Kidney capillary endothelial cell (primary cell): ENCODE measurements at regions not wholly inside any gene's neighbourhood (a gene's known extent, or its start where the extent isn't known, plus 50 kb on each side); places are given as distances from the start of the nearest gene placed in this dataset.

Source experiments
- DNase-seq: peaks from one replicate; pipeline ENCODE4 v3.0.0-alpha.2; 2018; ENCODE audit warnings: low spot score

DNA sequence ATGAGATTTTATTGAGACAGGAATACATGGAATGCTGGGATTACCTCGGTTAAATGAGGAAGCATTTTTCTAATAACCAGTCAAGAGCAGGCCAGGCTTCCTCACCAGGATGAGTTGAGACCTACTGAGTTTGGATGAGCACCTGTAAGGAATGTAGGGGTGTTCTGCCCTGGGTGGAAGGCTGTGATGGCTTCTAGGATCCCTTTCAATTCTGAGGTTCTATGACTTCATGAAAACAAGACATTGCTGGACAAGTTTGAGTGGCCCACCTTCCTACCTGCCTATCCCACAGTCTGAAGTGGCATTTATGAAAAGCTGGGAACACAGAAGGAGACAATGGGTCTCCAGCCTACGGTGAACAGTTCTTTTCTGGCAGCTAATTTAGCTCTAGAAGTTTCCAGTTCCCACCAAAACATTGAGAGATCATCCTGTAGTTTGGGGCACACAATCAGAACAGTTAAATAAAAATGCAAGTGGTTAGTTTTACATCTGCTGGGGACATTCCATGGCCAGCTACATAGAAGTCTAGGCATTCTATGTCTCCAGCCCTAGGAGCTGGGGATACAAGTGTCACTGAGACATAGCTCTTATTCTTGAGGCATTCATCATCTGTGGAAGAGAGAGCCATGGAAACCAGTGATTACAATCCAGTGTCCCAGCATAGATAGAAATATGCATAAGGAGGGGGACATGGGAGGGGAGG is 51.3 kb upstream of the TSPAN2 start:
- DNase-seq: no peak

DNA sequence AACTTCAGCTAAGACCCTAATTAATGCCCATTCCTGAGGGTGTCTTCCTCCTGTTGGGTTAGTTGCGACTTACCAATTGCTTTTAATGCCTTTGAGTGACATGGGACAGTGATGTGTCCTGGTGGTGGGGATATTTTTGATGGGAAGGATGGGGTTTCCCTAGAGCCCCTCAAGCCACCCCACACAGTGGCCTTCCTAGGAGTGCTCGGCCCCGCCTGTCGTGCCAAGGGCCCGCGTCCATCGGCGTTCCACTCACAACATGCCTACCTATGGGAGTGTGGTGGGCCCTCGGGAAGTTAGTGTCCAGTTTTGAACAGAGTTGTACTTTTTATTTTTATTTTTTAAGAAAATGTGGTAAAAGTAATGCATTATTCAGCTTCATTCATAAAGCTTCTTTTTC is 50.1 kb upstream of the TSPAN2 start:
- DNase-seq: no peak
